ENCODE measurements at regions not wholly inside any gene's neighbourhood (a gene's known extent, or its start where the extent isn't known, plus 50 kb on each side); places are given as distances from the start of the nearest gene placed in this dataset.

DNA sequence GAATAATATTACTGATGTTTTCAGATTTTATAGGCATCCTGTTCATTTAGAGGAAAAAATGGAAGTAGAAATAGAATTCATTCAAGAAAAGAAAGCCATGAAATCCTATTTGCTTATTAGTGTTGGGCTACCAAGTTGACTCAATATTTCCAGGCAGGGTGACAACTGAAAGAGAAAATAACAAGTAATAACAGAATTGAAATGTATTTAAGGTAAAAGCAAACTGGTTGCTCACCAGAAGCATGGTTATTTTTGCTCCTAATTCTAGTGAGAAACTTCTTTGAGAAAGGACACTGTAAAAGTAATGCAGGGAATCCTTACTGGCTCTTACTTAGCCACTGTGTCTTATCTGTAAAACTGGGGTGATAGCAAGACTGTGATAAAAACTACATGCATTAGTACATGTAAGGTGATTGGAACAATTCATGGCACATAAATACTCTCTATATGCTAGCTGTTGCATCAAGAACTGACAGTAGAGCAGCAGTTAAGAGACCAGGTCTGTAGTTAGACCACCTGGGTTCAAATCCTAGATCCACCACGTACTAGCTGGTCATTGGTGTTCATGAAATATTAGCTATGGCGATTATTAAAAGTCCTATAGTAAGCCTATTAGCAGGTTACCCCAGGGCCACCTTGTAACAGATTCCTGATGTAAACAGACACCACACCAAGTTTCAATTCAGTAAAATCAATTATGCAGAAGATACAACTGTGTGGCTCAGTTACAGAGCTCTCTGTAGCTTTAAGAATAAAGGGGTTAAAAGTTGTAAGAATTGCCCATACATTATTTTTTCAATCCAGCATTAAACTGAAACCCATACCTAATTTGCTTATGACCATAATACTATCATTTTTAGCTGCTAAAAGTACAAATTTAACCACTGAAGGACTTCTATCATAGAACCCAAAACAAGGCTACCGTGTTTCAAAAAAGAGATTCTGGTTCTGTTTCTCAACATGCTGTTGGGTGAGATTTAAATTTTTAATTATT lies 159.2 kb upstream of the COL21A1 start:
- no peaks in the 10 kb centered on the region; the same call in 1 of the 3 replicates for H3K9me3 Mint-ChIP-seq
- ATAC-seq, result no peak
- H3K36me3 ChIP-seq (ENCODE audit: insufficient read depth), result no peaks in the 10 kb centered on the region
- no peaks in the 10 kb centered on the region for H3K27me3 Mint-ChIP-seq (ENCODE audit: insufficient read depth, low read depth, poor library complexity)
- no peaks in the 10 kb centered on the region for H3F3A ChIP-seq (replicated peaks; ENCODE audit: low read depth)
- H3K4me3 Mint-ChIP-seq, result no peak overlapping the region
- no peak for TF ChIP-seq CREB1 (CRISPR knock-in tag; IDR thresholded peaks at IDR 0.05; ENCODE audit: low read depth)
- TF ChIP-seq, protein P1, sequence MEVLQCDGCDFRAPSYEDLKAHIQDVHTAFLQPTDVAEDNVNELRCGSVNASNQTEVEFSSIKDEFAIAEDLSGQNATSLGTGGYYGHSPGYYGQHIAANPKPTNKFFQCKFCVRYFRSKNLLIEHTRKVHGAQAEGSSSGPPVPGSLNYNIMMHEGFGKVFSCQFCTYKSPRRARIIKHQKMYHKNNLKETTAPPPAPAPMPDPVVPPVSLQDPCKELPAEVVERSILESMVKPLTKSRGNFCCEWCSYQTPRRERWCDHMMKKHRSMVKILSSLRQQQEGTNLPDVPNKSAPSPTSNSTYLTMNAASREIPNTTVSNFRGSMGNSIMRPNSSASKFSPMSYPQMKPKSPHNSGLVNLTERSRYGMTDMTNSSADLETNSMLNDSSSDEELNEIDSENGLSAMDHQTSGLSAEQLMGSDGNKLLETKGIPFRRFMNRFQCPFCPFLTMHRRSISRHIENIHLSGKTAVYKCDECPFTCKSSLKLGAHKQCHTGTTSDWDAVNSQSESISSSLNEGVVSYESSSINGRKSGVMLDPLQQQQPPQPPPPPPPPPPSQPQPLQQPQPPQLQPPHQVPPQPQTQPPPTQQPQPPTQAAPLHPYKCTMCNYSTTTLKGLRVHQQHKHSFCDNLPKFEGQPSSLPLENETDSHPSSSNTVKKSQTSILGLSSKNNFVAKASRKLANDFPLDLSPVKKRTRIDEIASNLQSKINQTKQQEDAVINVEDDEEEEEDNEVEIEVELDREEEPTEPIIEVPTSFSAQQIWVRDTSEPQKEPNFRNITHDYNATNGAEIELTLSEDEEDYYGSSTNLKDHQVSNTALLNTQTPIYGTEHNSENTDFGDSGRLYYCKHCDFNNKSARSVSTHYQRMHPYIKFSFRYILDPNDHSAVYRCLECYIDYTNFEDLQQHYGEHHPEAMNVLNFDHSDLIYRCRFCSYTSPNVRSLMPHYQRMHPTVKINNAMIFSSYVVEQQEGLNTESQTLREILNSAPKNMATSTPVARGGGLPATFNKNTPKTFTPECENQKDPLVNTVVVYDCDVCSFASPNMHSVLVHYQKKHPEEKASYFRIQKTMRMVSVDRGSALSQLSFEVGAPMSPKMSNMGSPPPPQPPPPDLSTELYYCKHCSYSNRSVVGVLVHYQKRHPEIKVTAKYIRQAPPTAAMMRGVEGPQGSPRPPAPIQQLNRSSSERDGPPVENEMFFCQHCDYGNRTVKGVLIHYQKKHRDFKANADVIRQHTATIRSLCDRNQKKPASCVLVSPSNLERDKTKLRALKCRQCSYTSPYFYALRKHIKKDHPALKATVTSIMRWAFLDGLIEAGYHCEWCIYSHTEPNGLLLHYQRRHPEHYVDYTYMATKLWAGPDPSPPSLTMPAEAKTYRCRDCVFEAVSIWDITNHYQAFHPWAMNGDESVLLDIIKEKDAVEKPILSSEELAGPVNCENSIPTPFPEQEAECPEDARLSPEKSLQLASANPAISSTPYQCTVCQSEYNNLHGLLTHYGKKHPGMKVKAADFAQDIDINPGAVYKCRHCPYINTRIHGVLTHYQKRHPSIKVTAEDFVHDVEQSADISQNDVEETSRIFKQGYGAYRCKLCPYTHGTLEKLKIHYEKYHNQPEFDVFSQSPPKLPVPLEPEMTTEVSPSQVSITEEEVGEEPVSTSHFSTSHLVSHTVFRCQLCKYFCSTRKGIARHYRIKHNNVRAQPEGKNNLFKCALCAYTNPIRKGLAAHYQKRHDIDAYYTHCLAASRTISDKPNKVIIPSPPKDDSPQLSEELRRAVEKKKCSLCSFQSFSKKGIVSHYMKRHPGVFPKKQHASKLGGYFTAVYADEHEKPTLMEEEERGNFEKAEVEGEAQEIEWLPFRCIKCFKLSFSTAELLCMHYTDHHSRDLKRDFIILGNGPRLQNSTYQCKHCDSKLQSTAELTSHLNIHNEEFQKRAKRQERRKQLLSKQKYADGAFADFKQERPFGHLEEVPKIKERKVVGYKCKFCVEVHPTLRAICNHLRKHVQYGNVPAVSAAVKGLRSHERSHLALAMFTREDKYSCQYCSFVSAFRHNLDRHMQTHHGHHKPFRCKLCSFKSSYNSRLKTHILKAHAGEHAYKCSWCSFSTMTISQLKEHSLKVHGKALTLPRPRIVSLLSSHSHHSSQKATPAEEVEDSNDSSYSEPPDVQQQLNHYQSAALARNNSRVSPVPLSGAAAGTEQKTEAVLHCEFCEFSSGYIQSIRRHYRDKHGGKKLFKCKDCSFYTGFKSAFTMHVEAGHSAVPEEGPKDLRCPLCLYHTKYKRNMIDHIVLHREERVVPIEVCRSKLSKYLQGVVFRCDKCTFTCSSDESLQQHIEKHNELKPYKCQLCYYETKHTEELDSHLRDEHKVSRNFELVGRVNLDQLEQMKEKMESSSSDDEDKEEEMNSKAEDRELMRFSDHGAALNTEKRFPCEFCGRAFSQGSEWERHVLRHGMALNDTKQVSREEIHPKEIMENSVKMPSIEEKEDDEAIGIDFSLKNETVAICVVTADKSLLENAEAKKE (CRISPR knock-in tag; IDR thresholded peaks at IDR 0.05), result no peak
- no peak for TF ChIP-seq EZH2 (IDR thresholded peaks at IDR 0.05; ENCODE audit: low read depth, unreplicated experiment)
- no peak for TF ChIP-seq ZNF114 (CRISPR knock-in tag; IDR thresholded peaks at IDR 0.05)
- TF ChIP-seq STAT1 (IDR thresholded peaks at IDR 0.05; ENCODE audit: unreplicated experiment), result no peak
- no peak for TF ChIP-seq ZNF331 (CRISPR knock-in tag; IDR thresholded peaks at IDR 0.05; ENCODE audit: low read depth)
- TF ChIP-seq, protein P2, sequence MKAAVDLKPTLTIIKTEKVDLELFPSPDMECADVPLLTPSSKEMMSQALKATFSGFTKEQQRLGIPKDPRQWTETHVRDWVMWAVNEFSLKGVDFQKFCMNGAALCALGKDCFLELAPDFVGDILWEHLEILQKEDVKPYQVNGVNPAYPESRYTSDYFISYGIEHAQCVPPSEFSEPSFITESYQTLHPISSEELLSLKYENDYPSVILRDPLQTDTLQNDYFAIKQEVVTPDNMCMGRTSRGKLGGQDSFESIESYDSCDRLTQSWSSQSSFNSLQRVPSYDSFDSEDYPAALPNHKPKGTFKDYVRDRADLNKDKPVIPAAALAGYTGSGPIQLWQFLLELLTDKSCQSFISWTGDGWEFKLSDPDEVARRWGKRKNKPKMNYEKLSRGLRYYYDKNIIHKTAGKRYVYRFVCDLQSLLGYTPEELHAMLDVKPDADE (IDR thresholded peaks at IDR 0.05), result no peak
- TF ChIP-seq NANOG (IDR thresholded peaks at IDR 0.05; ENCODE audit: borderline replicate concordance), result no peak
- TF ChIP-seq, protein P3, sequence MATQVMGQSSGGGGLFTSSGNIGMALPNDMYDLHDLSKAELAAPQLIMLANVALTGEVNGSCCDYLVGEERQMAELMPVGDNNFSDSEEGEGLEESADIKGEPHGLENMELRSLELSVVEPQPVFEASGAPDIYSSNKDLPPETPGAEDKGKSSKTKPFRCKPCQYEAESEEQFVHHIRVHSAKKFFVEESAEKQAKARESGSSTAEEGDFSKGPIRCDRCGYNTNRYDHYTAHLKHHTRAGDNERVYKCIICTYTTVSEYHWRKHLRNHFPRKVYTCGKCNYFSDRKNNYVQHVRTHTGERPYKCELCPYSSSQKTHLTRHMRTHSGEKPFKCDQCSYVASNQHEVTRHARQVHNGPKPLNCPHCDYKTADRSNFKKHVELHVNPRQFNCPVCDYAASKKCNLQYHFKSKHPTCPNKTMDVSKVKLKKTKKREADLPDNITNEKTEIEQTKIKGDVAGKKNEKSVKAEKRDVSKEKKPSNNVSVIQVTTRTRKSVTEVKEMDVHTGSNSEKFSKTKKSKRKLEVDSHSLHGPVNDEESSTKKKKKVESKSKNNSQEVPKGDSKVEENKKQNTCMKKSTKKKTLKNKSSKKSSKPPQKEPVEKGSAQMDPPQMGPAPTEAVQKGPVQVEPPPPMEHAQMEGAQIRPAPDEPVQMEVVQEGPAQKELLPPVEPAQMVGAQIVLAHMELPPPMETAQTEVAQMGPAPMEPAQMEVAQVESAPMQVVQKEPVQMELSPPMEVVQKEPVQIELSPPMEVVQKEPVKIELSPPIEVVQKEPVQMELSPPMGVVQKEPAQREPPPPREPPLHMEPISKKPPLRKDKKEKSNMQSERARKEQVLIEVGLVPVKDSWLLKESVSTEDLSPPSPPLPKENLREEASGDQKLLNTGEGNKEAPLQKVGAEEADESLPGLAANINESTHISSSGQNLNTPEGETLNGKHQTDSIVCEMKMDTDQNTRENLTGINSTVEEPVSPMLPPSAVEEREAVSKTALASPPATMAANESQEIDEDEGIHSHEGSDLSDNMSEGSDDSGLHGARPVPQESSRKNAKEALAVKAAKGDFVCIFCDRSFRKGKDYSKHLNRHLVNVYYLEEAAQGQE (IDR thresholded peaks at IDR 0.05; ENCODE audit: unreplicated experiment), result no peak
- TF ChIP-seq EZH2phosphoT487 (IDR thresholded peaks at IDR 0.05; ENCODE audit: unreplicated experiment), result no peak
- no peak for TF ChIP-seq POLR2AphosphoS5 (IDR thresholded peaks at IDR 0.05; ENCODE audit: low read depth)
- TF ChIP-seq JUNB (IDR thresholded peaks at IDR 0.05; ENCODE audit: unreplicated experiment), result no peak
- TF ChIP-seq, protein P4, sequence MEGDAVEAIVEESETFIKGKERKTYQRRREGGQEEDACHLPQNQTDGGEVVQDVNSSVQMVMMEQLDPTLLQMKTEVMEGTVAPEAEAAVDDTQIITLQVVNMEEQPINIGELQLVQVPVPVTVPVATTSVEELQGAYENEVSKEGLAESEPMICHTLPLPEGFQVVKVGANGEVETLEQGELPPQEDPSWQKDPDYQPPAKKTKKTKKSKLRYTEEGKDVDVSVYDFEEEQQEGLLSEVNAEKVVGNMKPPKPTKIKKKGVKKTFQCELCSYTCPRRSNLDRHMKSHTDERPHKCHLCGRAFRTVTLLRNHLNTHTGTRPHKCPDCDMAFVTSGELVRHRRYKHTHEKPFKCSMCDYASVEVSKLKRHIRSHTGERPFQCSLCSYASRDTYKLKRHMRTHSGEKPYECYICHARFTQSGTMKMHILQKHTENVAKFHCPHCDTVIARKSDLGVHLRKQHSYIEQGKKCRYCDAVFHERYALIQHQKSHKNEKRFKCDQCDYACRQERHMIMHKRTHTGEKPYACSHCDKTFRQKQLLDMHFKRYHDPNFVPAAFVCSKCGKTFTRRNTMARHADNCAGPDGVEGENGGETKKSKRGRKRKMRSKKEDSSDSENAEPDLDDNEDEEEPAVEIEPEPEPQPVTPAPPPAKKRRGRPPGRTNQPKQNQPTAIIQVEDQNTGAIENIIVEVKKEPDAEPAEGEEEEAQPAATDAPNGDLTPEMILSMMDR (conservative IDR thresholded peaks at IDR 0.05; ENCODE audit: low read depth in 2 of 2), result no peak
- H3K27me3 ChIP-seq (ENCODE audit: insufficient read depth), result no peaks in the 10 kb centered on the region
- no peaks in the 10 kb centered on the region for H4K20me1 ChIP-seq (replicated peaks; ENCODE audit: insufficient read depth)
- no peak overlapping the region for H3K4me3 ChIP-seq
- H3K4me2 ChIP-seq, result no peak overlapping the region
- H3K4me1 Mint-ChIP-seq, result no peaks in the 10 kb centered on the region
- peaks cover 3% of the 10 kb centered on the region; the same call in 1 of the 3 replicates for H3K36me3 Mint-ChIP-seq (ENCODE audit: low read depth)
- H3K9me2 ChIP-seq (ENCODE audit: insufficient read depth), result no peaks in the 10 kb centered on the region; the same call in none of the 2 replicates
- no peak overlapping the region for H2AFZ ChIP-seq
- no peak overlapping the region for H3K27ac ChIP-seq (ENCODE audit: low read depth)
- no peaks in the 10 kb centered on the region for H3K4me1 ChIP-seq (ENCODE audit: insufficient read depth)
- H3K27ac Mint-ChIP-seq, result no peak overlapping the region
- no peaks in the 10 kb centered on the region for H3K79me2 ChIP-seq (replicated peaks; ENCODE audit: insufficient read depth)
- DNase-seq (ENCODE audit: low spot score), result no peak
